Cerebellar cortex (tissue), 1 donor: ENCODE measurements at regions not wholly inside any gene's neighbourhood (a gene's known extent, or its start where the extent isn't known, plus 50 kb on each side); places are given as distances from the start of the nearest gene placed in this dataset.

Source experiments
- DNase-seq: peaks from one replicate; pipeline ENCODE4 v3.0.0-alpha.2; 2015; ENCODE audit warnings: low spot score

GRCh38 chr5:137567226-137567625 lies 68.1 kb upstream of the SPOCK1 start:
- no peak for DNase-seq

- DNase-seq, result peak; percentile 34
Measured at GRCh38 chr5:137566780-137567179, 67.7 kb upstream of the SPOCK1 start.

GRCh38 chr5:137566118-137566541 lies 67.0 kb upstream of the SPOCK1 start:
- DNase-seq, result no peak

- DNase-seq, result peak; percentile 15
Measured at GRCh38 chr5:137565450-137565849, 66.3 kb upstream of the SPOCK1 start.

- peak; percentile 8 for DNase-seq
Measured at GRCh38 chr5:137564398-137564961, 65.4 kb upstream of the SPOCK1 start.

- peak; percentile 83 for DNase-seq
Measured at GRCh38 chr5:137563646-137564397, 64.7 kb upstream of the SPOCK1 start.

GRCh38 chr5:137563301-137563645 lies 64.1 kb upstream of the SPOCK1 start:
- peak; percentile 78 for DNase-seq

- DNase-seq, result no peak
Measured at GRCh38 chr5:137561608-137562007, 62.5 kb upstream of the SPOCK1 start.

GRCh38 chr5:137560420-137560819 lies 61.3 kb upstream of the SPOCK1 start:
- no peak for DNase-seq
